ENCODE measurements at regions not wholly inside any gene's neighbourhood (a gene's known extent, or its start where the extent isn't known, plus 50 kb on each side); places are given as distances from the start of the nearest gene placed in this dataset.

DNA sequence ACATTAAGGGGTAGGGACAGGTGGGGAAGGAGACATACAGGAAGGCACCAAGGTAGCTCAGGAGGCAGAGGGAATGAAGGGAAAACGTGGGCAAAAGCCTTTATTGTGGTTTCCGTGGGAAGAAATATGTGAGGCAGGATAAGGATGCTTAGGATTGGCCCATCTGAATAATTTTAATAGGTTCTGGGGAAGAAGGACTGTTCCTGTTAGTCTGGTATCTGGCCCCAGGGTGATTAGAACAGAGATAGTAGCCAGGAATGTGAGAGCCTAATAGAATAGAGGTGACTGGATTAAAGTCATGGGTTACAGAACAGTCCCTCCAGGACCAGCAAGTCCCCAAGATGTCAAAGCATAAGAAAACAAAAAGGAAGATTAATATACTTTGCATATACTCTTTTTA is 545.2 kb upstream of the CAMK1G start:
- no peak for TF ChIP-seq ZFX (IDR thresholded peaks at IDR 0.05; ENCODE audit: borderline replicate concordance)
- TF ChIP-seq, protein P1, sequence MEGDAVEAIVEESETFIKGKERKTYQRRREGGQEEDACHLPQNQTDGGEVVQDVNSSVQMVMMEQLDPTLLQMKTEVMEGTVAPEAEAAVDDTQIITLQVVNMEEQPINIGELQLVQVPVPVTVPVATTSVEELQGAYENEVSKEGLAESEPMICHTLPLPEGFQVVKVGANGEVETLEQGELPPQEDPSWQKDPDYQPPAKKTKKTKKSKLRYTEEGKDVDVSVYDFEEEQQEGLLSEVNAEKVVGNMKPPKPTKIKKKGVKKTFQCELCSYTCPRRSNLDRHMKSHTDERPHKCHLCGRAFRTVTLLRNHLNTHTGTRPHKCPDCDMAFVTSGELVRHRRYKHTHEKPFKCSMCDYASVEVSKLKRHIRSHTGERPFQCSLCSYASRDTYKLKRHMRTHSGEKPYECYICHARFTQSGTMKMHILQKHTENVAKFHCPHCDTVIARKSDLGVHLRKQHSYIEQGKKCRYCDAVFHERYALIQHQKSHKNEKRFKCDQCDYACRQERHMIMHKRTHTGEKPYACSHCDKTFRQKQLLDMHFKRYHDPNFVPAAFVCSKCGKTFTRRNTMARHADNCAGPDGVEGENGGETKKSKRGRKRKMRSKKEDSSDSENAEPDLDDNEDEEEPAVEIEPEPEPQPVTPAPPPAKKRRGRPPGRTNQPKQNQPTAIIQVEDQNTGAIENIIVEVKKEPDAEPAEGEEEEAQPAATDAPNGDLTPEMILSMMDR (IDR thresholded peaks at IDR 0.05) = no peak
- no peak overlapping the region for H3K27ac ChIP-seq

DNA sequence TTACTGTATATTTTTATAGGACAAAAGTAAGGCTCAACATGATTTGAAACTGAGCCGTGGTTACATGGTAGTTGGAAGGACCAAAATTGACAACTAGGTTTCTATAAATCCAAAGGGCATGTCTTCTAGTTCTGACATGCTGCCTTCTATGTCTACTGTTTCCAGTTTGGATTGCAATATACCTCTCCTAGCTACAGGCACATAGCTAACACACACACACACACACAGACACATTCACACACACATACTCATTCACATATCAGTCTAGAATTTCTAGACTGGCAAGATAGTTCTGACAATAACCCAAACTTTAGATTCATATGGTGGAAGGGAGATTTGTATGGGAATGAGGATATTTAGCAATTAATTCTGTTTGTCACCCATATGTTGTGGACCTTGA is 544.8 kb upstream of the CAMK1G start:
- no peak overlapping the region for H3K27ac ChIP-seq
- no peak for TF ChIP-seq ZFX (IDR thresholded peaks at IDR 0.05; ENCODE audit: borderline replicate concordance)
- TF ChIP-seq, protein P1 (IDR thresholded peaks at IDR 0.05) = no peak

DNA sequence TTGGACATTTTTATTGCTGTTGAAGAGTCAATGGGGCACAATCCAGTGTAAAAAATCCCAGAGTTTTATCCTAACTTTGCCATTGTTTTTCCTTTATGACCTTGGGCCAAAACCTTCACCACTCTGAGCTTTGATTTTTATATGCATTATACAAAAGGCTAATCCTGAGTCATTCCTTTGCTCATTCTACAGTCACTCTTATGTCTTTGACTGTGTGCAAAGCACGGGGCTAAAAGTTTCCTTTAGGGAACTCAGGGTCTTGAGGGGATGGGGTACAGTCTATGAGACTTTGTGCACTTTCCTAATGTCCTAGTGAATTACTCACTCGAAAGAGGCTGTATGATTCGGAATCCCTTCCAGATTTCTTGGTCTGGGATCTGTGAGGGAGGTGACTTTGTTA is 543.2 kb upstream of the CAMK1G start:
- TF ChIP-seq ZFX (IDR thresholded peaks at IDR 0.05; ENCODE audit: borderline replicate concordance) = no peak
- TF ChIP-seq, protein P1 (IDR thresholded peaks at IDR 0.05) = no peak
- H3K27ac ChIP-seq = no peak overlapping the region

DNA sequence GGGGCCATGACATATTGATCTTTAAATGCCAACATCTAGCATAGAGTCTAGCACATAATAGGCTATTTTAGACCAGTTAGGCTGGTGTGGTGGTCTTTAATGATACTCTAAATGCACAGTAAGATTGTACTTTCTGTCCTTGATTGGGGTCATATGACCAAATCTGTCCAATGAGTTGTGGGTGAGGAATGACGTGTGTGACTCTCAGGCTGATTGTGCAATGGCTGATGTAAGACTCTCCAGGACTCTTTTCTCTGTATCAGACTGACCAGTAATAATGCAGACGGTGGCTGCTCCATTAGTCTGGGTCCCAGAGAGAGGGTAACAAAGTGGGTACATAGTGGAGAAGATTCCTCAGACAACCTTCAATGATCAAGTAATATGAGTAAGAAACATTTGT is 541.6 kb upstream of the CAMK1G start:
- TF ChIP-seq ZFX (IDR thresholded peaks at IDR 0.05; ENCODE audit: borderline replicate concordance) = no peak

DNA sequence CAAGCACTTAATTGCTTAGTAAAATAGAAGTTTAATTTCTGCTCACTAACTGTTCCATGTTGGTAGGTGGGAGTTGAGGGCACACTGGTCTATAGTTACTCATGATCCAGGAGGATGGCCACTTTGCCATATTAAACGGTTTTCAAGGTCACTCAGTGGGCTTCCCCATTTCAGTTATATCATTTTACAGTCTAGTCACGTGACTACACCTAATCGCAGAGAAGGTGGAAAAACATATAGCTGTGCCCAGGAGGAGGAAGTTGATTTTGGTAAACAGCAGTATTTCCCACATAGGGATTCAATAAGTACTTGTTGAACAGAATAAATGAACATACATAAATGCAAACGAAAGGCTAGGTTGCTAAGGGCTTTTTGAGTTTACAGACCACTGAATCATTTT is 541.1 kb upstream of the CAMK1G start:
- TF ChIP-seq, protein P1 (IDR thresholded peaks at IDR 0.05) = no peak
- no peak for TF ChIP-seq ZFX (IDR thresholded peaks at IDR 0.05; ENCODE audit: borderline replicate concordance)
- H3K27ac ChIP-seq = no peak overlapping the region

More for the DNA sequence above, 541.6 kb upstream of the CAMK1G start:
- H3K27ac ChIP-seq = no peak overlapping the region

DNA sequence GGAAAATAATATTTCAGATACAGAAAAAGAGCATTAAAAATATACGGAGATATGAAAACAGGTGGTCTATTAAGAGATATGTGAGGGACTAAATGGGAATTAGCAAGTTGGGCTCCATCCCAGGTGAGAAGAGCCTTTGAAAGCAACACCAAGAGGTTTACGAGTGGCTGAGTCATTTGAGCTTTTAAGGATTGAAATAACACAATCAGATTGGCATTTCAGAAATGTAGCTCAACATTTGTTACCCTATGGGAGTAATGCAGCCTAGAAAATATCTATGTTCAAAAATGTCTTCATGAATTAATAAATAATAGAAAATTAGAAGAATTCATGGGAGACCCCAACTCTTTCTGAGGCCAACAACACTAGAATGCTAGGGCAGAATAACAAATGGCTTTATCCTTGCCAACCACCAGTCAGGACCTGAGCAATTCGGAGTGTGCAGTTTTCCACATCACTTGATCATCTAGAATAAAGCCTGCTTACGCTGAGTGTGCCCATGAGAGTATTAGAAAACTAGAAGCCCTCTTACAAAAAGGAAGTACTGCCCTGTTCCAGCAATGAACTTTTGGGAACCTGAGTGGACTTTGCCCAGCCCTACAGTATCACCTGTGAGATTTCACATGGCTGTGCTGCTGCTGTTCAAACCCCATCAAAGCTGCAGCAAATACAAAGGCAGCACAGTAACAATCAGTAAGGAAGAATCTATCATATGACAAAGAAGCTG is 538.0 kb upstream of the CAMK1G start:
- TF ChIP-seq, protein P1 (IDR thresholded peaks at IDR 0.05) = no peak
- no peak overlapping the region for H3K27ac ChIP-seq

DNA sequence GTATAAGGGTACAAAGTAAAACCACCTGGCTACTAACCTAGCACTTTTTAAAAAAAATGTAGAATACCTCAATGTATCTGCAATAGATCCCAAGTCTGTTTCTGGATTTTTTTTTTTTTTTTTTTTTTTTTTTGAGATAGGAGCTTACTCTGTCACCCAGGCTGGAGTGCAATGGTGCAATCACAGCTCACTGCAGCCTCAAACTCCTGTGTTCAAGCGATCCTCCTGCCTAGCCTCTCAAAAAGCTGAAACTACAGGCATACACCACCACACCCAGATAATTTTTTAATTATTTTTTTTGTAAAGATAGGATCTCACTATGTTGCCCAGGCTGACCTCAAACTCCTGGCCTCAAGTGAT is 537.5 kb upstream of the CAMK1G start:
- H3K27ac ChIP-seq = no peak overlapping the region
- TF ChIP-seq, protein P1 (IDR thresholded peaks at IDR 0.05) = no peak
- no peak for TF ChIP-seq ZFX (IDR thresholded peaks at IDR 0.05; ENCODE audit: borderline replicate concordance)

DNA sequence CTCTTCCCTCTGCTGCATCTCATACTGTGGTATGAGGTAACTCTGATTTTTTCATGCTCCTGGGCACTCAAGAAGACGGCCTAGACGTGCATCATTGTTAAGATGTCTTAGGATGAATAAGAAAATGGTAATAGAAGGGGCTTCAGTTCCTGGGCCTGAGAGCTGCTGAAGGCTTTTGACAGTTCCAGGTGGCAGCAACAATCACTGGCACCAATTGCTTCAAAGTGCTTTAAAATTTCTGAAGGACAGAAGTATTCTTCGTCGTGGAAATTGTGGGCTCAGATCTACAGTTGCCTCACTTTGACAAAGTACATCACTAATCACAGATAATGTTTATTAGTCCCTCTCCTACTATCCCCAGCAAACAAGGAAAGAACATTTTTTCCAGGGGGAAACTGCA is 536.6 kb upstream of the CAMK1G start:
- no peak overlapping the region for H3K27ac ChIP-seq
- TF ChIP-seq, protein P1 (IDR thresholded peaks at IDR 0.05) = no peak
- TF ChIP-seq ZFX (IDR thresholded peaks at IDR 0.05; ENCODE audit: borderline replicate concordance) = no peak
